Stromal cell of bone marrow (primary cell): ENCODE measurements at regions not wholly inside any gene's neighbourhood (a gene's known extent, or its start where the extent isn't known, plus 50 kb on each side); places are given as distances from the start of the nearest gene placed in this dataset.

Experiments
- DNase-seq: peaks from one replicate; pipeline ENCODE4 v3.0.0-alpha.2; 2012; ENCODE audit warnings: low read depth

DNA sequence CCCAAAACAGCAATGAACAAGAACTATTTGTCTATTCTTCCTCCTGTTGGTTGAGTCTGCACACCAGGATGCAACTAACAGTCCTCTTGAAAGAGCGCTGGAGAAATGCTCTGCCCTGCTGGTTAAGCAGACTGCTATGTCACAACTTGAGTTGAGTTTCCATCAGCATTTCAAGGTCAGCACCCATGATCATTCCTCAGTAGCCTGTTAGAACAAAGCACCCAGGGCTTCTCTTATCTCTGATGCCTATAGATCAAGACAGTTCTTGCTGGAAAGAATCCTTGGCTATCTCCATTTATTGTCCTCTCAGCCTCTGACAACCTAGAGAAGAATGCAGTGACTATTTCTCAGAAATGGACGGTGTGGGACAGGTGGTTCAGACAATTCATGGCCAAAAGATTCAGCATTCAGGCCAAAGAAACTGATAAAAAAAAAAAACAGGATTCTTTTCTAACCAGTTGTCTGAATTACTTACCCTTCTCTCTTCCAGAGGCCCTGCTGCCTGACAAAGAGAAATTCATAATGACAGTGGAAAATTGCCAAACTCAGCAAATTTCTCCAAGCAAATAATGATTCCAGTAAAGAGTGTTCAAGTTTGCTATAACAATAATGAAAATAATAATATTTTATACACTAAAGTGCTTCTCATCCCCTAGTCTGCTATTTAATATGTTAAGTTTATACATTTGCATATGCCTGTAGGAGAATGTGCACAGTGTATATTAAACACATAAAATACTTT, 306.7 kb downstream of the EMP1 start:
- DNase-seq: no peak

DNA sequence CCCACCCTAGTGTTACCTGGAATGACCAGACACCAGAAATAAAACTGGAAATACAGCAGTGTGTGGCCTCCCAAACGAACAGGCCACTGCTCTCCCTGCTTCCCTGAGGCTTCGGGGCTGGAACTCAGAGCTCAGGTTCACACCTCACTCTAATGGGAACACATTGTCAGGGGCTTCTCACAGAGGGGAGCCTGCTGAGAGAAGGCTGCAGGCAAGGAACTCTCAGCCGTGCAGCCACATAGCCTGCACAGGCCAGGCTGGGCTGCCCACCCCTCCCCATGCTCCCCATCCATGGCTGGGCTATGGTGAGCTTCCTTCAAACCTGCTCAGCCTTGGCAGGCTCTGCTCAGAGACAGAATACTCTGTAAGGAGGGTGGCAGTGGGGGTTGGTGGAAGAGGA, 302.5 kb downstream of the EMP1 start:
- DNase-seq: no peak

DNA sequence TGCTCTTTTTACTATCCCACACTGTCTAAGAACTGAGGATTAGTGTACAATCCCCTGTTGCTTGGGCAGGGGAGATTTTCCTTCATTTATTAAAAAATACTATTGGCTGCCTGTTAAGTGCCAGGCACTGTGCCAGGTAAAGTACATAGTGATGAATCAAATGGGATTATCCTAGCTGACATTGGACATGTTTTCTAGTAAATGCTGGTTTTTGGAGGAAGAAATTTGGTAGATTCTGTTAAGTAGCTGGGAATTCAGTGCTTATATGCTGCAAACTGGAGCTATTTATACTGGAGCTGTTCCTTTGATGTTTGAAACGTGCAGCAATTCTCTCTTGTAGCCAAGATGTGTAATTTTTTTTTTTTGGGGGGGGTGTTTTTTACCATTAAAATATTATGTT, 299.6 kb downstream of the EMP1 start:
- no peak for DNase-seq

DNA sequence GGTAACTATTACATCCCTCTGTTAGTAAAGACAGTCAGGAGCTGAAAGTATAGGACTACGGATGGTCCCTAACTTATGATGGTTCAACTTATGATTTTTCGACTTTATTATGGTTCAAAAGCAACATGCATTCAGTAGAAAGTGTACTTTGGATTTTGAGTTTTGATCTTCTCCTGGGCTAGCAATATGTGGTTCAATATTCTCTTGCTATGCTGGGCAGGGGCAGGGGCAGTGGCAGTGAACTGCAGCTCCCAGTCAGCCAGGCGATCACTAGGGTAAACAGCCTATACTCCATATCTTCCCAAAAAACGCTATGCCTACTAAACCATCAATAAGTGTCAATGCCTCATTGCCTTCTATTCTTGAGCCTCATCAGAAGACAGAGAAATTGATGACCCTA, 292.7 kb downstream of the EMP1 start:
- no peak for DNase-seq

GRCh38 chr12:13487326-13487725, 290.8 kb downstream of the EMP1 start:
- no peak for DNase-seq

GRCh38 chr12:13486794-13487193, 290.3 kb downstream of the EMP1 start:
- DNase-seq: no peak

DNA sequence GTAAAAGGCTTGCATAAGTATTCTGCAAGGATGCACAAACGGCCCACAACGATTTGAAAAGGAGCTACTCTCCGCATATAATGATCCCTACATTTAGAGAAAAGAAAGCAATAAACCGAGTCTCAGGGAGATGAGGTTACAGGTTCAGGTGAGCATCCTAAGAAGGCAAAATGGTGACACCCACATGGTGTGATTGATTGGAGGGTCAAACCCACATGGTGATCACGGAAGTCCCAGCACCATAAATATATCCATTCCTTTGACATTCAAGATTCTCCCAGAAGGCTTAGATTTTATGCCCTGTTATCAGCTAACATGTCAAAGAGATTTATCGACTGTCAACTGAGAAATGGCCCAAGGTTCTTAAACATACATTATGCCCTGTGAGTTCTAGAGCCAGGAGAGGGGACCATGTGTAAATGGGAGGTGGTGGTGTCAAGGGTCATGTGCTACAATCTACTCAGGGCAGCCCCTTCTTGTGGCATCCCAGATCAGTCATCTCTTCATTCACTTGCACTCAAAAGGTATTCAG, 282.2 kb downstream of the EMP1 start:
- DNase-seq: no peak

GRCh38 chr12:13474381-13474780, 277.9 kb downstream of the EMP1 start:
- no peak for DNase-seq

GRCh38 chr12:13472690-13473089, 276.2 kb downstream of the EMP1 start:
- no peak for DNase-seq

DNA sequence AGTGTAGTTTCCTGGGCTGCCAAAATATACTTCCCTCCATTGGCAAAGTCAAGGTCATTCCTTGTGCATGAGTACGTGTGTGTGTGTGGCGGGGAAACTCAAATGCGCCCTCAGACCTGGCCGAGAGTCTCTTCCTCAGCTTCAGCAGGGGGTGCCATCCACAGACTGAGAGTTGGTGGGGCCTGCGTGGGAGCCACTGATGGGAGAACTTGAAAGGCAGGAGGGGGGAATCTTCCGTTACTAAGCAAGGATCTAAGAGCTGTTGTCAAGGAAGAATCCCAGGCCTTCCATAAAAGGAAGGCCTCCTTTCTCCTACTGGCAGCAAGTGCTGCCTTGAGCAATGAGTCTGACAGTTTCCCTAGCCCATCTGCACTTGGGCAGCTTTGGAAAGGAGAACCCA, 274.9 kb downstream of the EMP1 start:
- no peak for DNase-seq

- DNase-seq: peak; percentile 11
Measured at GRCh38 chr12:13465635-13466034, 269.1 kb downstream of the EMP1 start.

GRCh38 chr12:13463189-13463588, 266.7 kb downstream of the EMP1 start:
- no peak for DNase-seq

GRCh38 chr12:13462450-13462849, 265.9 kb downstream of the EMP1 start:
- no peak for DNase-seq

DNA sequence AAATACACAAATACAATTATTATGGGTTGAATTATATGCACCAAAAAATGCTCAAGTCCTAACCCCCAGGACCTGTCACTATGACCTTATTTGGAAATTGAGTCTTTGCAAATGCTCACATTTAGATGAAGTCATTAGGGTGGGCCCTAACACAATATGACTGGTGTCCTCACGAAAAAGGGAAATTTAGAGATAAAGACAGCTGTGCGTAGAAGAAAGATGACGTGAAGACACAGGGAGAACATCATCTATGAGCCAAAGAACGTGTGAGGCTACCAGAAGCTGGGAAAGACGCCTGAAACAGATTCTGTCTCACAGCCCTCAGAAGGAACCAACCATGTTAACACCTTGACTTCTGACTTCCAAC, 259.2 kb downstream of the EMP1 start:
- no peak for DNase-seq

DNA sequence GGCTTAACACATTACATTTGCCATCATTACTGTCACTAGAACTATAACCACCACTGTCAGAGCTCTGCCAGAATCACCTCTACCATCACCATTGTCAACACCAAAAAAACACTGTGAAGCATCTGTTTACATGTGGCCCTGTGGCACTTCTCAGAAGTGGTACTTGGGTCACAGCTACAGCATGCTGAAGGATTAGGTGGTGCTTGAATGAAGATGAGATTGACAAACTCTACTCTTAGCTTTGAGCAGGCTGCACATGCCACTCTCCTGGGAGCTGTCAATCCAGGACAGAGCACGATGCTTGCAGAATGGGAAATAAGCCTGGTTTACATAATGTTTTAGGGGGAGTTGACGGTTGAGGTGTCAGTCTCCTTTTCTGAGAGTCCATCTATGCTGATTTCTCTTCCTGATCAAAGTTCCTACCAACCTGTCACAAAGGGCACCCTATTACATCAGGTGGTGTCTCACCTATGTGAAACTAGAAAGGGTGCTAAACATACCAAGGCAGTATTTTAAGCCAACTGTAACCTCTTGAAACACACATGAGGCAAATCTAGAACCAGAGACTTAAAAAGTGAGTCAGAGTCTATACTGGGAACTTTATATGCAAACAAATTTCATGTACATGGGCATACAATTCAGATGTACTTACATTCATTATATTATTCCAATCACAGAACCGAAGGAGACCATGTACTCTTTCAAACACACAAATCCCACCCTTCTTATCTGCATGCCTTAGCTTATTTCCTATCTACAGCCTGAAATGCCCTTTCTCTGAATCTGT, 258.7 kb downstream of the EMP1 start:
- no peak for DNase-seq

GRCh38 chr12:13452955-13453570, 256.5 kb downstream of the EMP1 start:
- no peak for DNase-seq

- no peak for DNase-seq
Measured at GRCh38 chr12:13451776-13452175, 255.2 kb downstream of the EMP1 start.

DNA sequence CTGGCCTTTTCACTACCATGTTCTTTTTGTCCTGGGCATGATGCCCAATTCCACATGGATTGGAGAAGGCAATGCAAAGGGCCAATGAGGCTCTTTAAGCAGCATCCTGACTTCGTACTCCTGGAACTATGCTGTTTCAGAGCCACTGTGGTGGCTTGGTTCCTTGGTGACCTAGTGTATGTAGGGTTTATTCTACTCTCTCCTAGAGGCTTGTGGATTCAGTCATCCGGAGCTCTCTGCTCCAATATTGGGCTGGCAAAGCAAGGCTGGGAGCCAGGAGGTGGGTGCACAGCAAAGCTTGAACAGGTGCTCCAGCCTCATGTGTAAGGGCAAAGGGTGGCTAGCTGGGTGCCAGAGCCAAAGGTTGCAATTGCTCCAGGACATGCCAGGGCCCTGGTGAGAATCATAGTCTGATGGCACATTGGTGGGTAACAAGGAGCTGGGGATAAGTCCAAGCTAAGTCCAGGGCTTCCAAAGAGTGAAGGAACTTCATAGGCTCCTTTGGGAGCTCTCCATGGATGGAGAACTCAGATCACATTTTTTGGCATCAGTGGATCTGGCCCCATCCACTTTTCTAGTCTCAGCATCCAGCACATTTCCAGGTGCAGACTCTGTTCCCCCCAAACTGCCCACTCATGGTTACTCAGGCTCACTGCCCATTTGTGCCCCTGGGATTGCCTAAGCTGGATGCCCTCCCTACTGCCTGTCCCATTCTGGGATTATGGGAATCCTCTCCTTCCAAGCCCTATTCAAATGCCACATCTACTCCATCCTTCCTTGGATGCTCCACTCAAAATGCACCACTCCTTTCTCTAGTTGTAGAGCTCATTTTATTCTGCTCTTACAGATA, 253.9 kb downstream of the EMP1 start:
- DNase-seq: no peak

DNA sequence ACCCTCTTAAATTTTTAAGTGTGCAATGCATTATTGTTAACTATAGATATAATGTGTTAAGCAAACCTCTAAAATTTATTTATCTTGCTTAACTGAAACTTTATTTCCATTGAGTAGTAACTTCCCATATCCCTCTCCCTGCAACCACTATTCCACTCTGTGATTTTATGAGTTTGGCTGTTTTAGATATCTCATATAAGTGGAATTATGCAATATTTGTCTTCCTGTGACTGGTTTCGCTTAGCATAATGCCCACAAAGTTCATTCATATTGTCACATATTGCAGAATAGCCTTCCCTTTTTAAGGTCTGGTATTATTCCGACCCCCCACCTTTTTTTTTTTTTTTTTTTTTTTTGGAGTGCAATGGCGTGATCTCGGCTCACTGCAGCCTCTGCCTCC, 247.6 kb downstream of the EMP1 start:
- no peak for DNase-seq

- DNase-seq: no peak
Measured at GRCh38 chr12:13443498-13443897, 247.0 kb downstream of the EMP1 start.

- no peak for DNase-seq
Measured at GRCh38 chr12:13443028-13443427, 246.5 kb downstream of the EMP1 start.

DNA sequence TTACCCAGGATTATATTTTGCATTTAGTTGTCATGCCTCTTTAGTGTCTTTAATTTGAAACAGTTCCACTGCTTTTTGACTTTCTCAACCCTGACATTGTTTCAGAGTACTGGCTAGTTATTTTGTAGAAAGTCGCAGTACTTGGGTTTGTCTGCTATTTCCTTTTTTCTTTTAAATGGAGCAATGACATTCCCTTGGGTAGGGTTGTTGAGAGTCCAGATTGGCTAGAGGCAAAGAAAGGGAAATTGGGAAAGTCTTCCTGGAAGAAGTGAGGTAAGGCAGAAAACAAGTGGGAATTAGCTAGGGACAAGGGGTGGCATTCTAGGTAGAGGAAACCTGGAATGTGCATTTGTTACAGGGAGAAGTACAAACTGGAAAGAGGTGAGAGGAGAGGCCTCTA, 245.9 kb downstream of the EMP1 start:
- DNase-seq: no peak
